Ovary (tissue), 3 donors: ENCODE measurements at regions not wholly inside any gene's neighbourhood (a gene's known extent, or its start where the extent isn't known, plus 50 kb on each side); places are given as distances from the start of the nearest gene placed in this dataset.

ENCODE experiments used
- POLR2A ChIP-seq: fragments of 450-650 bp; IDR thresholded peaks from one replicate; pipeline ENCODE4 v1.6.1; 2017; ENCODE audit warnings: antibody characterized with exemption, mild to moderate bottlenecking, moderate library complexity
- TF ChIP-seq, protein P1 (sequence below), 3 donors: fragments of 450-650 bp in 2 of 3; fragments of 200-600 bp in 1 of 3; IDR thresholded peaks; one replicate each; pipeline versions ENCODE4 v1.5.1 to v1.8.0; 2016 to 2022; ENCODE audit warnings: antibody characterized with exemption in 3 of 3, mild to moderate bottlenecking in 1 of 3
- donor health status: DM: no; HTN: no; CAD: no.

DNA sequence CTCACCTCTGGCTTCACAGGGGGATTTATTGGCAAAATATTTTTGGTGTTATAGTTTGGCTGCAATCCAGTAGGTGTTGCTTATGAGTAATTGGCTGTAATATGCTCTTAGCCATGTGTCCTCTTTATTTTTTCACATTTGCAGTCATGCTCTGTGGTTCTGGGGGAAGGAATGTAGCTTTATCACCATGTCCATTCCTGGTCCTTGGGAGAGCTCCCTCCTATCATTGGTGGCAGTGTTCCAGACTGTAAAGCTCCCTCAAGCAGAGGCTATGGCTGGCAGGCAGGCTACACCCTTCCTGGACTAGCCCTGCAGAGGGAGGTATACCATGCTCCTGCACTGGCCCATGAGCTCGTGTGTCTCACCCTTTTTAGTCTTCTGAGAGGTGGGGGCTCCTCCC, 120.0 kb upstream of the FSIP2 start:
- TF ChIP-seq, protein P1, sequence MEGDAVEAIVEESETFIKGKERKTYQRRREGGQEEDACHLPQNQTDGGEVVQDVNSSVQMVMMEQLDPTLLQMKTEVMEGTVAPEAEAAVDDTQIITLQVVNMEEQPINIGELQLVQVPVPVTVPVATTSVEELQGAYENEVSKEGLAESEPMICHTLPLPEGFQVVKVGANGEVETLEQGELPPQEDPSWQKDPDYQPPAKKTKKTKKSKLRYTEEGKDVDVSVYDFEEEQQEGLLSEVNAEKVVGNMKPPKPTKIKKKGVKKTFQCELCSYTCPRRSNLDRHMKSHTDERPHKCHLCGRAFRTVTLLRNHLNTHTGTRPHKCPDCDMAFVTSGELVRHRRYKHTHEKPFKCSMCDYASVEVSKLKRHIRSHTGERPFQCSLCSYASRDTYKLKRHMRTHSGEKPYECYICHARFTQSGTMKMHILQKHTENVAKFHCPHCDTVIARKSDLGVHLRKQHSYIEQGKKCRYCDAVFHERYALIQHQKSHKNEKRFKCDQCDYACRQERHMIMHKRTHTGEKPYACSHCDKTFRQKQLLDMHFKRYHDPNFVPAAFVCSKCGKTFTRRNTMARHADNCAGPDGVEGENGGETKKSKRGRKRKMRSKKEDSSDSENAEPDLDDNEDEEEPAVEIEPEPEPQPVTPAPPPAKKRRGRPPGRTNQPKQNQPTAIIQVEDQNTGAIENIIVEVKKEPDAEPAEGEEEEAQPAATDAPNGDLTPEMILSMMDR (IDR thresholded peaks at IDR 0.05), result no peak
- no peak for TF ChIP-seq POLR2A
